Mucosa of descending colon (tissue), 3 donors: ENCODE measurements at regions not wholly inside any gene's neighbourhood (a gene's known extent, or its start where the extent isn't known, plus 50 kb on each side); places are given as distances from the start of the nearest gene placed in this dataset.

Experiments
- ATAC-seq: fragments of 200-7000 bp; cut with Tn5 transposase; one replicate; pipeline ENCODE4 v1.9.1; 2020; ENCODE audit warnings: mild to moderate bottlenecking, moderate library complexity
- DNase-seq, 3 donors: peaks; one replicate each; pipeline ENCODE4 v3.0.0-alpha.2; 2020
- H3K36me3 ChIP-seq: fragments of 200-600 bp; one replicate; pipeline ENCODE4 v1.8.0; 2021; ENCODE audit warnings: low read depth, mild to moderate bottlenecking
- H3K4me1 ChIP-seq: fragments of 200-600 bp; one replicate; pipeline ENCODE4 v1.8.0; 2021; ENCODE audit warnings: low read depth, mild to moderate bottlenecking
- H3K4me3 ChIP-seq: fragments of 200-600 bp; one replicate; pipeline ENCODE4 v1.8.0; 2021; ENCODE audit warnings: mild to moderate bottlenecking
- H3K9me3 ChIP-seq: fragments of 200-600 bp; one replicate; pipeline ENCODE4 v1.8.0; 2021; ENCODE audit warnings: mild to moderate bottlenecking
- CTCF ChIP-seq: fragments of 200-600 bp; IDR thresholded peaks from one replicate; pipeline ENCODE4 v1.8.0; 2022; ENCODE audit warnings: antibody characterized with exemption, mild to moderate bottlenecking
- intact Hi-C, 2 donors: fragments of 100-400 bp; cut with DNase I in 1 of 2; cut with micrococcal nuclease in 1 of 2; formaldehyde crosslinking; loops; one replicate each; pipeline versions ENCODE4 v1.11.0 to v1.11.1; 2022; cut with DNase I, micrococcal nuclease
- donor health status: DM: no; HTN: no; CAD: no; lungs with moderate emphysema.
- donor health status: DM: no; HTN: no; CAD: no.
- donor health status: DM: no; HTN: yes; CAD: no.

- Histone ChIP-seq H3K36me3 (no peaks in the 10 kb centered on the region), H3K4me3 (no peak overlapping the region), H3K4me1 (no peaks in the 10 kb centered on the region), H3K9me3 (no peaks in the 10 kb centered on the region)
- no peak for TF ChIP-seq CTCF
- DNase-seq, result no peak
- ATAC-seq, result no peak
- intact Hi-C loops, result no loop called here
Measured at GRCh38 chr15:39159833-39160232, 421.0 kb upstream of the THBS1 start.

DNA sequence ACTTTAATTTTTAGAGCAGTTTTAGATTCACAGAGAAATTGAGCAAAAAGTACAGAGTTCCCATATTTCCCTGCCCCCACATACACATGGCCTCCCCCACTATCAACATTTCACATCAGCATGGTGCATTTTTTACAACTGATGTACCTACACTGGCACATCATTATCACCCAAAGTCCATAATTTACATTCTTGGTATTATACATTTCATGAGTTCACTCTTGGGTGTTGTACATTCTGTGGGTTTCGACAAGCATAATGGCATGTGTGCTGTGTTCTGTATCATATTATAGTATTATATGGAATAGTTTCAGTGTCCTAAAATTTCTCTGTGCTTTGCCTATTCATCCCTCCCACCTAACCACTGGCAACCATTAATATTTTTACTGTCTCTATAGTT, 419.8 kb upstream of the THBS1 start:
- intact Hi-C loops, result no loop called here
- H3K36me3 ChIP-seq, result no peaks in the 10 kb centered on the region
- ATAC-seq, result no peak
- no peaks in the 10 kb centered on the region for H3K4me1 ChIP-seq
- H3K9me3 ChIP-seq, result no peaks in the 10 kb centered on the region
- no peak overlapping the region for H3K4me3 ChIP-seq
- no peak for TF ChIP-seq CTCF
- DNase-seq, result no peak

DNA sequence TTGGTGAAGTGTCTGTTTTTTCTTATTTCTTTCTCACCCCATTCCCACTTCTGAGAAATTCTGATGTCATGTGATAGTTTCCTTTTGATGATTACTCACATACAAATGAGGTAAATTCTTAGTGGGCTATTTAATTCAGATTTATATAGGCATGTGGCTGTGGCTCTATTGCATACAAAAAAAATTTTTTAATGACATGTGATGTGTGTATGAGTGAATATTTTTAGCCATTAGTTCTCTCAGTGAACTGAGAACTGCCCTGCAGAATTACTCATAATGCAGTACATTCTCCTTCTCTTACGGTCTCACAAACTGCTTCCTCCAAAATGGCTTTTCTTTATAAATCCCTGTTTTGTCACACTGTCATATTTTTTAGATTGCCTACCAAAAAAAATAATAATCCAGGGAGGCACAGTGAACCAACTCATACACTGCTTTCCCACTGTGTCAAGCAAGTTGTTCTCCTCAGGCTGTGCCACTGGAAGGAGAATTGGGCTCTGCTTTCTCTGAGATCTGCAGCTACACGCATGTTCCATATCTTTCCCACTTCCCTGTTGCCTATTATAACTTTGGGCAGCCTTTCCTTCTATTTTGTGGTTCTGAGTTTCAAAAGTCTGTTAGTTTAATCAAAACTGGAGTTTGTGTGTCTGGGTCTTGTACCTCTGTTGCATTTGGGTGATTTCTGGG, 415.7 kb upstream of the THBS1 start:
- Histone ChIP-seq H3K36me3 (no peaks in the 10 kb centered on the region), H3K4me1 (no peaks in the 10 kb centered on the region), H3K9me3 (no peaks in the 10 kb centered on the region), H3K4me3 (no peak overlapping the region)
- no peak for TF ChIP-seq CTCF
- DNase-seq (no peak), ATAC-seq (no peak)
- intact Hi-C loops, result no loop called here

GRCh38 chr15:39167164-39168058, 413.5 kb upstream of the THBS1 start:
- H3K36me3 ChIP-seq, result no peaks in the 10 kb centered on the region
- no peaks in the 10 kb centered on the region for H3K4me1 ChIP-seq
- TF ChIP-seq CTCF, result no peak
- ATAC-seq (no peak), DNase-seq (no peak)
- no peak overlapping the region for H3K4me3 ChIP-seq
- no peaks in the 10 kb centered on the region for H3K9me3 ChIP-seq
- intact Hi-C loops, result no loop called here

DNA sequence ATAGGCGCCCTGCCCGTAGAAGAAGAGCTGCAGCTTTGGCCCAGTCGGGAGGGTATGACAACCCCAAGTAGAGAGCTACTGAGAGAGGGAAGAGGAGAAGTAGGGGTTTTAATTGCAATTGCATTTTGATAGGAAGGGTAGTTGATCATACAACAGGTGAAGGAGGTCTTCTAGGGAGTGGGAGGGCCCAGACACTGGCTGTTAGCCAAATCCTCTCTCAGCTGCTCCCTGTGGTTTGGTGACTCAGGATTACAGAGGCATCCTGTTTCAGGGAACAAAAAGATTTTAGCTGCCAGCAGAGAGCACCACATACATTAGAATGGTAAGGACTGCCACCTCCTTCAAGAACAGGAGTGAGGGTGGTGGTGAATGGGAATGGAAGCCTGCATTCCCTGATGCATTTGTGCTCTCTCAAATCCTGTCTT, 408.9 kb upstream of the THBS1 start:
- intact Hi-C loops, result loop anchor here in 1 of 2 donors (5.0 kb wide), 1 partner anchor 410 kb away; the partner anchor contains the start of gene THBS1
- peak; percentile 95 for ATAC-seq

More for the DNA sequence above, 408.9 kb upstream of the THBS1 start:
- no peak overlapping the region for H3K4me3 ChIP-seq
- DNase-seq, result peak in 2 of 3 donors; percentile 45 to 68
- no peaks in the 10 kb centered on the region for H3K4me1 ChIP-seq
- no peaks in the 10 kb centered on the region for H3K36me3 ChIP-seq
- peak; percentile 13 for TF ChIP-seq CTCF
- no peaks in the 10 kb centered on the region for H3K9me3 ChIP-seq
